DMS153 treated with DMSO at 0.1 percent for 48 hours (cell line): ENCODE measurements at regions not wholly inside any gene's neighbourhood (a gene's known extent, or its start where the extent isn't known, plus 50 kb on each side); places are given as distances from the start of the nearest gene placed in this dataset.

ENCODE experiments used
- DNase-seq: peaks from one replicate; lab custom pipeline; 2025; ENCODE audit not compliant: unreplicated experiment; lab: John Stamatoyannopoulos, UW

DNA sequence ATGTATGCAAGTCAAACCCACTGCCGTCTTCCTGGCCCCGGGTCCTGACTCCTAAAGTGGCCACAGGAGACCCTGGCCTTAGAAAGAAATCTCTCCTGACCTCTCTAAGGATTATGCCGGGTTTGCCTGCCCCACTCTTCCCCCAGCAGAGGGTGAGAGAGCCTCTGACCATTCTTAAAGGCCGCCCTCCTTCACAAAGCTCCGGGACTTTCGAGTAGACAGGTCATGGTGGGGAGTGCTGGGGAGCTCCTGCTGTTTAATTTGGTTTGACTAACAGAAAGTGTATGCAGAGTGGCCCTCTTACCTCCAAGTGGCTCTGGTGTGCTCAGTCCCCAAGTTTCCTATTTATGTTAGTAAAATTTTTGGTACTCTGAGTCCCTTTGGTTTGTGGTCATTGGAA lies 111.8 kb downstream of the LRRC70 start:
- DNase-seq: no peak

GRCh38 chr5:62689599-62690368 lies 111.2 kb downstream of the LRRC70 start:
- DNase-seq: no peak

DNA sequence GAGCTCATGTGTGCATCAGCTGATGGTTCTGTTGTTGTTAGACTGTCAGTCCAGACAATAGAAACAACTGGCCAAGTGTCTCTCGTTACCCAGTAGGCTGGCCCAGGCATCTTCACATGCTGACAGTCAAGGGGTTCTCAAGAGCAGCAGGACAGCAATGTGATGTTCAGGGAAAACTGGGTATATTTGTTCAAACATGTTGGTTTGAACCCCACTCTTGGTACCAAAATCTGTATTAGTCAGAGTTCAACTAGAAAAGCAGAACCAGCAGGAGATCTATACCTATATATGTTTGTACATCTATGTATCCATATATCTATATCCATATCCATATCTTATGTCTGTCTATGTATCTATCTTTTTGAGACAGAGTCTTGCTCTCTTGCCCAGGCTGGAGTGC lies 108.1 kb downstream of the LRRC70 start:
- no peak for DNase-seq

- DNase-seq: no peak
These were observed 106.6 kb downstream of the LRRC70 start for GRCh38 chr5:62685221-62685620.

DNA sequence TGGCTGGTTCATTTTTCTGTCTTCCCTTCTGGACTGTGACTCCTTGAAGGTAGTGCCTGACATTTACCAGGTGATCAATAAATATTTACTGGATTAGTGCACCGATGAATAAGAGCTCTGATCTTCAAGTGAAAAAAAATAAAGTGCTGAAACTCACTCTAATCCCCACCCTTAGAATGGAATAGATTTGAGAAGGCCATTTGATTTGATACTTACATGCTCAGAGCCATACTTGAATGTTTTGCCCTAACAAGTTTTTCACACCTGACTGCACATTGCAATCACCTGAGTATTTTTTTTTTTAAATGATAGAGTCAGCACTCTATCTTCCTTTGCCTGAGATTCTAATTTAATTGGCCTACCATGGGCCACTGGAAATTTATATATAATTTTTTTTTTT lies 105.7 kb downstream of the LRRC70 start:
- no peak for DNase-seq

DNA sequence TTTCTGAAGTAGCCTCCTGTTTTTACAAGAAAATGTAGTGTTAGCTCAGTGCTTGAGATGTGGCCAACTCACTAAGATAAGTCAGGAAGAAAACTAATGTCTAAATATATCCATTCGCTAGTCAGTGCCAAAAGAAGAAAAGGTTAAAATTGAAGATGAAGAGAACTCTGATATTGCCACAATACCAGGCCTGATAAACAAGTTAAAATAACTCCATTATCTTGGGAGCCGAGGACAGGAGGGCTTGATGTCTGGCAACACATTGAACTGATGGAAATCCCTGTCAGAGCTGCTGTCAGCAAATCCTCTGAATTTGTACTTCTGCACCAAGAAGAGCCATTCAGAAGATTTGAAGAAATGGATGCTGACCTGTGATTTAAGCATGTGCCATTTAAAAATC lies 103.4 kb downstream of the LRRC70 start:
- DNase-seq: no peak

DNA sequence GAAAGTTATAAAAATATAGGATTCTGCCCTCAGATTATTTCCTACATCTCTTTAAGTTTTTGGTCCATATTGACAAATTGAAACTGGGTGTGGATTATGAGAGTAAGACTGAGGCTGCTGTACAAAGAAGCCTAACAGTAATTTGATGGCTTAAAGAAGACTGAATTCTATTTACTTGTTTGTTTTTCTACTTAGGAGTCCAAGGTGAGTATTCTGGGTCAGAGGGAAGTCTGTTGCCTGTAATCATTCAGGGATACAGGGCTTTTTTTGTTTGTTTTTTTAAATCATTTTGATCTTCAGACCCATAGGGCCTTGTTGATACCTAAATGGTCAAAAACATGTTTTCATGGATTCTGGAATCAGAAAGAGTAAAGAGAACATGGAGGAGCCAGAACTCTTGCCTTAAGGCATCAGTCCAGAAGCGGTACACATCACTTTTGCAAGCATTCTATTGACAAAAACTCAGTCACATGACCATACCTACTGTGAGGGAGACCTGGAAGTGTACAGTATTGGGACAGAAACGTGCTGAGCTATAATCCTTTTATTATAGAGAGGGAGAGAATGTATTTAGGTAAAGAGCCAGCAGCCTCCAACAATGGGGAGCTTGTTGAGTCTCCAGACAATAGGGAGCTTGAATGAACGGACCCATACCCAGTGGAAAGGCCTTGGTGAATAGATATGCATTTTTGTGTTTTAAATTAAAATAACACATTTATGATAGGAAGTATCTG lies 102.7 kb downstream of the LRRC70 start:
- no peak for DNase-seq

DNA sequence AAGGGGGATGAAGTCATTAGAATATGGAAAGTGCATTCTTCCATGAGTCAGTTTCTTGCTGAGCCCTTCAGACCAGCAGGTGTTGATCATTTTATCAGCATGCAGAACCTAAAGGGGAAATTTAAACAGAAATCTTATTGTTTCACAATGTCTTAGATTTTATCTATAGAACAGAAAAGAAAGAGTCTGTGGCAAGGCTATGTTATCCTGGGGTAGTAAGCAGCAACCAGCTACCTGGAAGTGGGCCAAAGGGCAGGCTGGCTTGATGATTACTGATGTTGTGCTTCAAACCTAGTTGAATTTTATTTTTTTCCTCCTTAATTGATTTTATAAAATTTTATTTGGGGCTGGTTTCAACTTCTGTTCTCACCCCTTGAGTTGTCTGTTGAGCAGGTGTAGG lies 101.5 kb downstream of the LRRC70 start:
- no peak for DNase-seq
